GM21576 (cell line): ENCODE measurements at regions not wholly inside any gene's neighbourhood (a gene's known extent, or its start where the extent isn't known, plus 50 kb on each side); places are given as distances from the start of the nearest gene placed in this dataset.

Source experiments
- ATAC-seq: cut with Tn5 transposase; IDR thresholded peaks from one replicate; pipeline ENCODE4 v1.9.1; 2021; ENCODE audit warnings: mild to moderate bottlenecking, moderate library complexity; ENCODE audit not compliant: unreplicated experiment

DNA sequence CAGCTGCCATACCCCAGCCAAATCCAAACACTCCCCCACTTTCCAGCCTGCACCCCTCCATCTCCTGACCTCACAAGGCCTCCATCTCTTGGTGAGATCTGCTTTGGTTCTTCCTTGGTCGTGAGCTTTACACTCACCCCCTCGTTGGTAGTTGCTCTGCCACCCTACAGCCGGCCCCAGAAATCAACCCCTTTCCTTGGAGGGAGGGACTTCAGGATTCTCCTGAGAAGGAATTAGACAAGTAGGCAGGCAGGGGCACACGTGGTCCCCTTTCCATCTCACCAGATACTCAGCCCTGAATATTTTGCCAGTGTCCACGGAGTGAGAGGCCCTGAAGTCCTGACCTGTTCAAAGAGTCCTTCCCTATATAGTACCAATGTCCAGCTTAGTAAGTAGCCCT lies 120.0 kb upstream of the PWP1 start:
- no peak for ATAC-seq

DNA sequence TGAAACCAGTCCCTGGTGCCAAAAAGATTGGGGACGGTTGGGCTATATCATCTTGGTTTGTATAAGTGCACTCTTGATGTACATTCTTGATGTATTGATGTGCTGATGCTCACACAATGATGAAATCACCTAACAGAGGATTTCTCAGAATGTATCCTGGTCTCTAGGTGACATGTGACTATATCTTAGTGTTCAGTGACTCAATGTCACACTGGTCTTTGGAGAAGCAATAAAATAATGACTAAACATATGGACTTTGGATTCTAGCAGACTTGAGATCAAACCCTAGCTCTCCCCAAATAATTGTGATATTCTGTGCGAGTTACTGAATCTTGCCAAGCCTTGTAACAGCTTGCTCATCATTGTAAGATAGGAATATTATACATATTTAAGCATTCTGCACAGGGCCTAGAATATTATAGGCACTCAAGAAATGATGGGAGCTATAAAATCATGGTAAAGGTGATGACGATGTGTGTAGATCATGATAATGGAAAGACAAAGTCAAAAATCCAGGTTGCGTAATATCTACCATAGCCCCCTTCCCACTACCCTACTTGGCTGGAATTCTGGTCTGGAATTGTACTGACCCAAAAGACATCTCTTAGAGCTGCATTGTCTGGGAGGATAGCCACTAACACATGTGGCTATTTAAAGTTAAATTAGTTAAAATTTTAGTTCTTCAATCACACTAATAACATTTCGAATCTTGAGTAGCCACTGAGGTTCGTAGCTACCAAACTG lies 117.6 kb upstream of the PWP1 start:
- ATAC-seq = no peak

DNA sequence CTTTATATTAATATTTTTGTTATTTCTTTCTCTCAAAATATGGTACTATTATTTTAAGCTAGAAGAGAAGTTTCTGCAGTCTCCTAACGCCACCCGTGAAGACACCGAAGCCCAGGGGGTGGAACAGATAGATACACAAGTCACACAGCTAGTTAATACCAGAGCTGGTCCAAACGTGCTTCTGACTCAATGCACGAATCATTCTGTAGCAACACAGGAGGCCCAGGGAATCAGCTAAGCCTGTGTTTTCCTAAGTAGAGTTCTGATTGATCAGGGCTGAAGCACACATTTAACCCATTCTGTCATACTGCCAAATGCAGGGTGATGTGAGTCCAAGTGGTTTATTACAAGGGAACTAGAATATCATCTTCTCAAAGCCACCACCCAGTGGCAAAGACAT lies 116.9 kb upstream of the PWP1 start:
- ATAC-seq = no peak

DNA sequence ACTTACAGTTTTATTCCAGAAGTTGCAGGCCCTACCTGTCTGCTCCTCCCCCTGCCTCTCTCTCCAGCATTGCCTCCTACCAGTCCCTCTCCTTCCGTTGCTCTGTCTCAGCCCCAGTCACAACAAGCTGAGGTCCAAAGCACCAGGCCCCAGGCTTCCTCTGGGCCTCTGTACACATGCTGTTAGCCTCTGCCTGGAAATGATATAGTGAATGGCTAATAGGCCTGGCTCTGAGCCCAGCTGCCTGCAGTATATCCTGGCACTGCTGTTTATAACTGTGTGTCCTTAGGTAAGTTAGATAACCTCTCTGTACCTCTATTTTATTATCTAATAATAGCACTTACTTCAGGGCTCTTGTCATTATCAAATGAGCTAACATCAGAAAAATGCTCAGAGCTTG lies 114.9 kb upstream of the PWP1 start:
- no peak for ATAC-seq

DNA sequence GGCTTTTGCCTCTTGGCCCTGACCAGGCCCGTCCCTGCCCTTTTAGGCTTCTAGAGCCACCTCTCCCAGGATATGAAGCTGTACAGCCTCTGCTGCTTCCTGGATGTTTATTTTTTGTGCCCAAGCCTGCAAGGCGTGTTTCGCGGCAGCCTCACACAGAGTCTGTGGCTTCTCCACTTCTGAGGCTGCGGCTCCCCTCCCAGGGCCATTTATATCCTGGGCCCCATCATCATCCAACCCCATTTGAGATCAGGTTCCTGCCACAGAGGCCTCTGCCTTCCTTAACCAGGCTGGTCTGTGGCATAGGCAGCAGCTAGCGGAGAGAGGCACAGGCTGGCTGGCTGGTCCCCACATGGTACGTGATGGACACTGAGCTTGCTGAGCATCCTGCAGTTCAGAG lies 114.1 kb upstream of the PWP1 start:
- ATAC-seq = no peak

DNA sequence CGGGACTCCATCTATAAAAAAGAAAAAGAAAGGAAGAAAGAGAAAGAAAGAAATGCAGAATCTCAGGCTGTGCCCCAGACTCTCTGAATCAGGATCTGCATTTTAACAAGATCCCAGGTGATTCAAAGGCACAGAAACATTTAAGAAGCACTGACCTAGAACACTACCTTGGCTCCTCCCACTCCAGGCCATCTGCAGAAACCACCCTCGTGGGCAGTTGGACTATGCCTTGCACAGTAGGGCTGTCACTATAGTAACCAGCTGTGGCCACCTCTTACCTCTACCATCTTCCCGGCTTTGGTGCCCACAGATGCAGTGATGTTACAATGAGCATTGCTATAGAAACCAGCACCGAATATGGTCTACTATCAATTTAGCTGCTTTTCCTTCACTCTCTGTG lies 110.9 kb upstream of the PWP1 start:
- no peak for ATAC-seq

DNA sequence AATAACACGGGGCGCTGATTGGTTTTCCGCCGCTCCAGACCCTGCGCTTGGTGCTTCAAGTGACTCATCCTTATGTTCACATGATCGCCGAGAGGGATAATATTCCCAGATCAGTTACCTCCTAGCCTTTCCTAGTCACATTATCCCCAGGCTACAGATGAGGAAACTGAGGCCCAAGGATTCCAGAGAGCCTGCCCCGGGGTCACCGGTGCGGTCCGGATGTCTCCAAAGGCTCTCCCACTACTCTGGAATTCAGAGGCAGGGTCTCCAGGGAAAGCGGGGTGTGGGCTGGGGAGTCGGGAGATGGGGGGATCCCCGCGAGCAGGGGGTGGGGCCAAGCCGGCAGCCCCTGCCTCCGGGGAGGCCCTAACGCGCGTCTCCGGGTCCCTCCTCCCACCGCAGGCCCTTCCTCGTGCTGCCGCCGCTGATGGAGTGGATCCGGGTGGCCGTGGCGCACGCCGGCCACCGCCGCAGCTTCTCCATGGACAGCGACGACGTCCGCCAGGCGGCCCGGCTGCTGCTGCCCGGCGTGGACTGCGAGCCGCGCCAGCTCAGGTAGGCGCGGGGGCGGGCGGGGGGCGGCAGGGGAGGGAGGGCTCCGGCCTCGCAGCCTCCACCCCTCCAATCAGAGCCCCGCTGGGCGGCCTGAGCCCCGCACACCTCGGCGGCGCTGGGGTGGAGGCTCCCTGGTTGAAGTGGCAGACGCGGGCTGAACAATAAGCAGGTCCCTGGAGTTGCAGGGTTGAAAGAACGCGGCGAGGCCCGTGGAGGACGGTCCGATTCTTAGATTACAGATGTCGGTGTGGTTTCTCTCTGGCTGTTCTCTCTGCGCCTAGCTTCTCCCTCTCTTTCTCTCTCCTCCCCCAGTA lies 104.6 kb upstream of the PWP1 start:
- no peak for ATAC-seq

DNA sequence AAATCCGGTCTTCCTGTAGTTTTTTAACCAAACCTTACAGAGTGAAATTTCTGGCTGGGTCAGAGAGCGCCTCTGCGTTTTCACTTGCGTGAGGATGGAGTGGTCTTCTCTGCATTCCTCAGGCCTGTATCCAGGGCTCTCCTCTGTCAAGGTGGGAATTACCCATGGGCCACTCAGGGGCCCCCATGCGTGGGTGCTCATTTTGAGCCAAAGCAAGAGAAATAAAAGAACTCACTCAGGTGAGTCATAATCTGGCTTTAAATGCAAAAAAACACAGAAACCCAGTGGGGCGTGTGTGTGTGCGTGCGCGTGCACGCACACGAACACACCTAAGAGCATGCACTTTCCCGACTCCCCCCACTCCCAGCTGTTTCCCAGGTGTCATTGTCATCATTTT lies 104.0 kb upstream of the PWP1 start:
- no peak for ATAC-seq

DNA sequence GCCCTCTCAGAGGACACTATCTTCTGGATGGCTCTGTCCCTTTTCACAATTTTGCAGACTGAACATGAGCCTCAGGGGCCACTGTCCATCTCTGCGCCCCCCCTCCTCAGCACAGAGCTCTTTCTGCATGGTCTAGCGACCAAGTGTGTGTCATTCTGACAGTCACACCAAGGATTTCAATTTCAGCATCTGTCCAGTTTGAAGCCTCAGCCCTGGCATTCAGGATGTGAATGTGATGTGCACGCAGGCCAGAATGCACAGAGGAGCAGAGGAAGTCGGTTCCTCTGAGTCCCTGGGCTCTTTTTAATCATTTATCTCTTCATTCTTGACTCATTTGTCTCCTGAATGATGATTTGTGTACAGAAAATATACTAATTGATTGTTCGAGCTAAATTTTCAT lies 102.0 kb upstream of the PWP1 start:
- ATAC-seq = no peak

DNA sequence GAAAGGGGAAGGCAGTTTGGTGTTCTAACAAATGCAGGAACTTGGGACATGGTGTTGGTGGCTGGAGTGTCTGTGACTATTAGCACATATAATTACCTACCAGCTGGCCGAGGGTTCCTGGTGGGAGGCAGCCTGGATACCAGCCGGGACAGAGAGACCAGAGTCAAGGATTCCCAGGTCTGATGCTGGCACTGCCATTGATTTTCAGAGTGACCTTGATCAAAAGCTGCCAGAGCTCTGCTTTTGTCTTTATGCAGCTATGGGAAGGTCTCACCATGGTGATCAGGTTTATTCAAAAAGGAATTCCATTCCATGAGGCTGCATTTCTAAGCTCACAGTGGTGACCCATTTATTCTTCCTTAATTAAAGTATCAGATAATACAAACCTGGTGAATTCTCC lies 101.0 kb upstream of the PWP1 start:
- no peak for ATAC-seq

DNA sequence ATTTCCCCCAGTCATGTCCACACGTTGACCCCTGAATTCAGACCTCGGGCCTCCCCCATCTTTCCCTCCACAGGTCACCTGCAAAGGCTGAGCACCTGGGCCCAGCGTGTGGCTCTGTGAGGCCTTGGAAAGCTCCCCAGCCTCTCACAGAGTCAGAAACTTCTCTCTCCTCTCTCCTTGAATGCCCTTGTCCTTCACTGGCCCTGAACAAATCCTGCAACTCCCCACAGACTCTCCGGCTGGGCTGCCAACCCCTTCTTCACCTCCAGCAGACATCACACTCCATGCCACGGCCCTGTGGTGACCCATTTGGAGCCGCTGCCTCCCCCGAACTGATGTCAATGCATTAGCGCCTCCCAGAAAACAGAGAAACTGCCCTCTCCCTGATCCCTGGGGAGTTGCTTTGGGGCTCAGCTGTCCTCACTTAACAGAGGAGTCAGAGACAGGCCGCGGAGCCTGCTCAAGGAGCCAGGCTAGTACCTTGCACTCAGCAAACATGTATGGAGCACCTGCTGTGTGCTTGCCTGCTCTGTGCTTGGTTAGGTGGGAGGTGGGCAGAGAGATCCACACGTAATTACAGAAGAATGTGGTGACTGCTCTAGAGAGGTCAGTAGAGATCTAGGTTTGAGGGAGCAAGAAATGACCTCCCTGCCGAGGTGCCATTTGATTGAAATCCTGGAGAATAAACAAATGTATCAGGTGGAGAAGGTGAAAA lies 99.2 kb upstream of the PWP1 start:
- no peak for ATAC-seq

DNA sequence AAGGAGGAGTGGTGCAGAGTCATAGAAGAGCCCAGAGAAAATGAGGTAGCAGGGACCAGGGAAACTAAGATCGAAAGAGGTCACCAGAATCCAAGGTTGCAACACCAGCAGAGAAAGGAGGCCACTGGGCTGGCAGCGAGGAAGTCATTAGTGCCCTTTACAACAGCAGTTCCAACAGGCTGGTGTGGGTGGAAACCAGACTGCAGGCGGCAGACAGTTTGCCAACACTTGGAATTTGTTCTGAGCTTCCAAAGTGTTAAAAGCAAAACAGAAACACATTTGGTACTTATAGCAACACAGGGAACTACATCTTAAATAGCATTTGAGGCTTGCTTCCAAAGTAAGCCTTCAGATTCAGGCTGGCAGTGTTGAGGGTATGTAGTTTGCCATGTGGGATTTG lies 95.2 kb upstream of the PWP1 start:
- ATAC-seq = no peak

DNA sequence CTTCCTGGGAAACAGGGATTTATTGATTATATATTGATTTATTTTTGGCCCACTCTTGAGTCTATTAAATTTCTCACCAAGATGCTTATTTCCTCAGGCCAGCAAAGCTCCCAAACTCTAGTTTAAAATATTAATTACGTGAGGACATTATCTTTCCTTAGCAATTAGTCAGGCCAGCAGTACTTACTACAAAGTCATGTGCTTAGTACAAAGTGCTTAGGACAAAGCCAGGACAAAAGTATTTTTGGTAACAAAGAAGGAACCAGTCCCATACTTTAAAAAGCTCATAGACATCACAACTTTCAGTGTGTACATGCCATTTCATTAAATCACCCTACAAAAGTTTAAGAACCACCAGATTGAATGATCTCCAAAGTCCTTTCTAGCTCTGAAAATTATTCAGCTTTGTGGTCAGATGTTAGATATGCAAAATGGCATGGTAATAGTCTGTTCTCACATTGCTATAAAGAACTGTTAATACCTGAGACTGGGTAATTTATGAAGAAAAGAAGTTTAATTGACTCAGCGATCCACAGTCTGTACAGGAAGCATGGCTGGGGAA lies 94.7 kb upstream of the PWP1 start:
- ATAC-seq = no peak

DNA sequence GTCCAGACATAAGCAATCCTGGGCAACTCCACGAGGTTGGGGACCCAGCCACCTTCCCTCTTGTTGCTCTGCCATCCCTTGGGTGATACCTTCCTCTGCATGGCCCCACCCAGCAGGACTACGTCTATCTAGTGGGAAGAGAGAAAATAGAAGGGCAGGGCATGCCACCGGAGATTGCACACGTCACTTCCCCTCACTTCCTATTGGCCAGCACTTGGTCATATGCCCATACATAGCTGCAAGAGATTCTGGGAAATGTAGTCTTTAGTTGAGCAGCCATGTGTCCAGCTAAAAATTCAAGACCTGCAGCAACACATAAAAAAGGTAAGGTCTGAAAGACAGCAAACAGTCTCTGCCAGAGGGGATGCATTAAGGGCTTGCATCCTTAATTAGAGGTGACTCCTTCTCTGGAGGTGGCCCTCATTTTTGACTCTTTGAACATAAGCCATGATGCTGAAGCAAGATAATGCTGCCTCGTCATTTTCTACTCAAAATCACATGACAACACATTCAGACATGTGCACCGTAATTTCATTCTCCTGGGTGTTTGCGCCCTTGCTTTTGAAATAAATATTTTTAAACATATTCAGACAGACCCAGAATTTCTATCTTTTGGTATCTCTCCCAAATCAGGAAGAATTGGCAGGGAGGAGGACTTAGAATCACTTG lies 91.8 kb upstream of the PWP1 start:
- ATAC-seq = no peak

DNA sequence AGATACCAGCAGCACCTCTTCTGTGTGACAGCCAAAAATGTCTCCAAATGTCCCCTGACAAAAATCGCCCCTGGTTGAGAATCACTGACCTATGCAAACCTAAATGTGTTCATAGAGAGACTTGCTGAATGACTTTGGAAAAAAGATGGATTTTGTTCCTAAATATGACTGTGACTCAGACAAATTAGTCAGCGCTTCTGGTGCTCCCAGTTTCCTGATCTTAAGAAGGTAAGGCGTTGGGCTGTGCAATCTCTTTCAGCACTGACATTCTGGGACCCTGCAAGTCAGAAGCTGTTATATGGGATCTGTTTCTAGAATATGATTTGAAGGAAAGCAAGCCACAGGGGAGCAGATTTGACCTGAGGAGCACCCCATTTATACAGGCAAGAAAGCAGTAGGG lies 90.6 kb upstream of the PWP1 start:
- no peak for ATAC-seq

DNA sequence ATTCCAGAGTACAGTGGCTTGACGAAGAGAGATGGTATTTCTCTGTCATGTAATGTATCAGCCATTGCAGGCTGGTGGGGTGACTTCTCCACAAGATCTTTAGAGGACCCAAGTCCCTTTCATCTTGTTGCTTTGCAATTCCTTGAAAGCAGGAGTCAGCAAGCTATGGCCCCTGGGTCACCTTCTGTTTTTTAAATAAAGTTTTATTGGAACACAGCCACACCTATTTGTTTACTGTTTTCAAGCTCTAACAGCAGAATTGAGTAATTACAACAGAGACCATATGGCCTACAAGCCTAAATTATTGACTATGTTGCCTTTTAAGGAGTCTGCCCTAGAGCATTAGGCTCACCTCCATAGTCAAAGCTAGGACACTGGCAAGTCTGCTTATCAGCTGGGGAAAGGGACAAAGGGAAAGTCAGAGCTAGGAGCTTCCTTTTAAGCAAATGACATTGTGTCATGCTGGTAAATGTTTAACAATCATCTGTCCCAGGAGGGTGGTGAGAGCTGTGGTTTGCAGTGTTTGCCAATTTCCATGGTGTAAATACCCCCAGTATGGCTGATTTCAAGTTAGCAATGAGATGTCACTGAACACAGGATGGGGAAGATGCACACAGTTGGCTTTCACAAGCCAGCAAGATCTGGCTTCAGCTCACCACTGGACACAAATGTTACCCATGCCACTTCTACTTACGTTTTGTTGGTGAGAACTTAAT lies 87.7 kb upstream of the PWP1 start:
- no peak for ATAC-seq

DNA sequence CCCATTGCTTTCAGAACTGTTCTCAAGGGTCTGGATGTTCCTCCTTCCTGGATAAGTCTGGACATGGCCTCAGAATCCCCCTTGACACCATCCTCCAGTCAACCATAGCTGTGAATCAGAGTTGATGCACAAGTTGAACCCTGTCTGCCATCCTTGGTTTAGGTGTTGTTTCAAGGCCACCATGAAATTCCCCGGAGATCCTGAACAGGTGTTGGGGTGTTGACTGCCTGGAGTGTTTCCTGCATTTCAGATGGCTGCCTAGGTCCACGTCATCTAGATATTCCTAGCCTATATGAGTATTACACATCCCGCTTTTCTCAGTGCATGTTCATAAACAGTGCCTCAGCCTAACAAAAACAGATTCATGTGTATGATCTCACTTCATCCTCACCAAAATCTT lies 86.7 kb upstream of the PWP1 start:
- ATAC-seq = no peak

DNA sequence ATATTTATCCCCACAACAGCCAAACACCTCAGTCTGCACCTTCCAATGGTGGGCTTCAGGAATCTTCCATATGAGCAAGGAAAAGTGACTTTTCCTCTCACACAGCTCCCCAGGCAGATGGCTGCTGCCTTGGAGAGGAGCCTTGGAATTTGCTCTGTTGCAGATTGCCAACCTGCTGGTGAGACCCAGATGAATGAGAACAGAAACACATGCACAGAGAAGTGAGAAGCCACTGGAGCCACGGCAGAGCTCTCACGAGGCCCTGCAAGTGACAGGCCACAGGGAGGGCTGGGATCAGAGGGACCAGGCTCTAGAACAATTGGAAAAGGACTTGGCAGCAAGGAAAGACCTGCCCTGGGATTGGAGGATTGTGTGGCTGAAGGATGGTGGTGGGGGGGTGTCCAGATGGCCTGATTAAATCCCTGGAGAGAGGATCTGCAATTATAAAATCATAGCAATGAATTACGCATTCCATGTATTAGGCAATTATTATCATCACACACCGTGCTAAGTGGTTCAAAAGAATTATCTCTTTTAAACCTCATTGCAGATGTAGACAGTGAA lies 84.9 kb upstream of the PWP1 start:
- no peak for ATAC-seq

DNA sequence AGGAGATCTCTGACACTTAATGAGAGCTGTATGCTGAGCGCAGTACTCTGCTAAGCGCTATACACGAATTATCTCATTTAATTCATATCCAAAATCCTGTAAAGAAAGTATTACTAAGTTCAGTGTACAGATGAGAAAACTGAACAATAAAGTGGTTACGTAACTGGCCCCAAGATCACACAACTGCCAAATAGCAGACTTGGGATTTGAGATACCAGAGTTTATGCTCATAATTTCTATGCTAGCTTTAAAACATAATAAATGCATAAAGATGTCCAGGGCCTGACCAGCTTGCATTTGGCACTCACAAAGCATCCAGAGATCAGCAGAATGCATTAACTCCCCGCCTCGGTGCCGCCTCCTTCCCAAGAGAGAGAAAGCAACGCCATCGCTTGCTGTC lies 83.2 kb upstream of the PWP1 start:
- no peak for ATAC-seq

DNA sequence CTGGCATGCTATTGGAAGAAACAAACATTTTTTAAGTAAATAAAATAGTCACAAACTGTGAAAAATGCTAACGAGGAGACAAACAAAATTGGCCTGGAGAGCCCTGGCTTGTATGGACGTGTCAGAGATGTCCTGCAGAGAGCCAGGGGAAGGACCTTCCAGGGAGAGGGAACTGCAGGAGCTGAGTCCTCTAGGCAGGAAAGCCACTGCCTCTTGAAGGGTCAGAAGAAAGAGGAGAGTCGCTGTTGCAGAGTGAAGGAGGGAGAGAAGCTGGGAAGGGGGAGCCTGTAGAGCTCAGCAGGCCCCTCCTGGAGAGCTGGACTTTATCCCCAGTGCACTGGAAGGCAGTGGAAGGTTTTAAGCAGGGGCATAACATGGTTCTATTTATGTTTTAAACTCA lies 80.3 kb upstream of the PWP1 start:
- ATAC-seq = no peak
